Rectal smooth muscle tissue (tissue), 1 donor: ENCODE measurements at regions not wholly inside any gene's neighbourhood (a gene's known extent, or its start where the extent isn't known, plus 50 kb on each side); places are given as distances from the start of the nearest gene placed in this dataset.

Experiments used
- H3K27ac ChIP-seq: one replicate; pipeline ENCODE4 v1.7.0; 2013; ENCODE audit warnings: low read depth, low read length, inconsistent platforms
- H3K27me3 ChIP-seq: one replicate; pipeline ENCODE4 v1.7.0; 2013; ENCODE audit warnings: low read length; ENCODE audit not compliant: control insufficient read depth, insufficient read depth
- H3K36me3 ChIP-seq: one replicate; pipeline ENCODE4 v1.7.0; 2013; ENCODE audit warnings: low read length; ENCODE audit not compliant: control insufficient read depth, insufficient read depth
- H3K4me1 ChIP-seq: one replicate; pipeline ENCODE4 v1.7.0; 2013; ENCODE audit warnings: low read length; ENCODE audit not compliant: control insufficient read depth, insufficient read depth
- H3K4me3 ChIP-seq: one replicate; pipeline ENCODE4 v1.7.0; 2013; ENCODE audit warnings: low read length
- H3K9ac ChIP-seq: one replicate; pipeline ENCODE4 v1.7.0; 2013; ENCODE audit warnings: low read length

- Histone ChIP-seq H3K36me3 (no peaks in the 10 kb centered on the region), H3K4me3 (no peak overlapping the region), H3K27ac (no peak overlapping the region), H3K4me1 (no peaks in the 10 kb centered on the region), H3K27me3 (no peaks in the 10 kb centered on the region), H3K9ac (no peak overlapping the region)
Measured at GRCh38 chr4:81611221-81611620, 139.5 kb upstream of the RASGEF1B start.

- H3K27me3 ChIP-seq, result no peaks in the 10 kb centered on the region
- H3K4me3 ChIP-seq, result no peak overlapping the region
- H3K36me3 ChIP-seq, result no peaks in the 10 kb centered on the region
- H3K27ac ChIP-seq, result no peak overlapping the region
- H3K9ac ChIP-seq, result no peak overlapping the region
- no peaks in the 10 kb centered on the region for H3K4me1 ChIP-seq
Measured at GRCh38 chr4:81609844-81610243, 138.1 kb upstream of the RASGEF1B start.

GRCh38 chr4:81607950-81608349, 136.2 kb upstream of the RASGEF1B start:
- Histone ChIP-seq H3K36me3 (no peaks in the 10 kb centered on the region), H3K27ac (no peak overlapping the region), H3K27me3 (no peaks in the 10 kb centered on the region), H3K4me1 (no peaks in the 10 kb centered on the region), H3K4me3 (no peak overlapping the region), H3K9ac (no peak overlapping the region)

- Histone ChIP-seq H3K36me3 (no peaks in the 10 kb centered on the region), H3K27ac (no peak overlapping the region), H3K27me3 (no peaks in the 10 kb centered on the region), H3K4me1 (no peaks in the 10 kb centered on the region), H3K9ac (no peak overlapping the region), H3K4me3 (no peak overlapping the region)
Measured at GRCh38 chr4:81606801-81607501, 135.2 kb upstream of the RASGEF1B start.

- Histone ChIP-seq H3K9ac (no peak overlapping the region), H3K27me3 (no peaks in the 10 kb centered on the region), H3K36me3 (no peaks in the 10 kb centered on the region), H3K27ac (no peak overlapping the region), H3K4me3 (no peak overlapping the region), H3K4me1 (no peaks in the 10 kb centered on the region)
Measured at GRCh38 chr4:81606166-81606565, 134.5 kb upstream of the RASGEF1B start.

GRCh38 chr4:81605271-81605670, 133.6 kb upstream of the RASGEF1B start:
- H3K27ac ChIP-seq, result no peak overlapping the region

GRCh38 chr4:81604683-81605218, 133.0 kb upstream of the RASGEF1B start:
- Histone ChIP-seq H3K36me3 (no peaks in the 10 kb centered on the region), H3K27me3 (no peaks in the 10 kb centered on the region), H3K9ac (no peak overlapping the region), H3K4me3 (no peak overlapping the region), H3K27ac (no peak overlapping the region), H3K4me1 (peaks cover 3% of the 10 kb centered on the region)

More at GRCh38 chr4:81605271-81605670, 133.6 kb upstream of the RASGEF1B start:
- H3K27me3 ChIP-seq, result no peaks in the 10 kb centered on the region
- no peak overlapping the region for H3K4me3 ChIP-seq
- no peak overlapping the region for H3K9ac ChIP-seq
- H3K4me1 ChIP-seq, result peaks cover 3% of the 10 kb centered on the region
- no peaks in the 10 kb centered on the region for H3K36me3 ChIP-seq

GRCh38 chr4:81602854-81603253, 131.1 kb upstream of the RASGEF1B start:
- Histone ChIP-seq H3K36me3 (no peaks in the 10 kb centered on the region), H3K27me3 (no peaks in the 10 kb centered on the region), H3K9ac (no peak overlapping the region), H3K4me1 (peaks cover 3% of the 10 kb centered on the region), H3K27ac (no peak overlapping the region), H3K4me3 (no peak overlapping the region)

- H3K27me3 ChIP-seq, result no peaks in the 10 kb centered on the region
- H3K9ac ChIP-seq, result no peak overlapping the region
- H3K4me1 ChIP-seq, result peaks cover 3% of the 10 kb centered on the region
- no peaks in the 10 kb centered on the region for H3K36me3 ChIP-seq
- H3K4me3 ChIP-seq, result no peak overlapping the region
- no peak overlapping the region for H3K27ac ChIP-seq
Measured at GRCh38 chr4:81601358-81601694, 129.6 kb upstream of the RASGEF1B start.

- H3K27ac ChIP-seq, result peak overlapping the region; percentile 35
- no peaks in the 10 kb centered on the region for H3K36me3 ChIP-seq
- H3K27me3 ChIP-seq, result no peaks in the 10 kb centered on the region
- peaks cover 3% of the 10 kb centered on the region for H3K4me1 ChIP-seq
- no peak overlapping the region for H3K9ac ChIP-seq
- no peak overlapping the region for H3K4me3 ChIP-seq
Measured at GRCh38 chr4:81600520-81601357, 129.0 kb upstream of the RASGEF1B start.

GRCh38 chr4:81599742-81600380, 128.2 kb upstream of the RASGEF1B start:
- Histone ChIP-seq H3K4me3 (no peak overlapping the region), H3K27ac (no peak overlapping the region), H3K9ac (no peak overlapping the region), H3K36me3 (no peaks in the 10 kb centered on the region), H3K4me1 (peaks cover 3% of the 10 kb centered on the region), H3K27me3 (no peaks in the 10 kb centered on the region)

GRCh38 chr4:81595798-81596610, 124.3 kb upstream of the RASGEF1B start:
- Histone ChIP-seq H3K9ac (no peak overlapping the region), H3K4me1 (peaks cover 3% of the 10 kb centered on the region), H3K4me3 (no peak overlapping the region), H3K36me3 (no peaks in the 10 kb centered on the region), H3K27me3 (no peaks in the 10 kb centered on the region), H3K27ac (no peak overlapping the region)
